GM23248 (cell line): ENCODE measurements at regions not wholly inside any gene's neighbourhood (a gene's known extent, or its start where the extent isn't known, plus 50 kb on each side); places are given as distances from the start of the nearest gene placed in this dataset.

Experiments
- DNase-seq: peaks from one replicate; pipeline ENCODE4 v3.0.0-alpha.2; 2015
- H2AFZ ChIP-seq: fragments of 200-600 bp; sonication (generic); 2 replicates; pipeline ENCODE4 v1.6.1; 2016; ENCODE audit warnings: antibody characterized with exemption
- H3F3A ChIP-seq: fragments of 200-600 bp; sonication (generic); 2 replicates; pipeline ENCODE4 v1.6.1; 2016; ENCODE audit warnings: mild to moderate bottlenecking, antibody characterized with exemption, mixed run types; ENCODE audit not compliant: insufficient read depth
- H3K27ac ChIP-seq: fragments of 200-600 bp; sonication (generic); 2 replicates; pipeline ENCODE4 v1.5.1; 2016; ENCODE audit warnings: mild to moderate bottlenecking
- H3K27me3 ChIP-seq: fragments of 200-600 bp; sonication (generic); replicated peaks from 2 replicates; pipeline ENCODE4 v1.6.1; 2016; ENCODE audit warnings: mild to moderate bottlenecking; ENCODE audit not compliant: insufficient read depth
- H3K36me3 ChIP-seq: fragments of 200-600 bp; sonication (generic); 2 replicates; pipeline ENCODE4 v1.6.1; 2016; ENCODE audit warnings: low read depth, mild to moderate bottlenecking
- H3K4me1 ChIP-seq: fragments of 200-600 bp; sonication (generic); 2 replicates; pipeline ENCODE4 v1.6.1; 2016; ENCODE audit warnings: mild to moderate bottlenecking; ENCODE audit not compliant: insufficient read depth
- H3K4me2 ChIP-seq: fragments of 200-600 bp; sonication (generic); one replicate; pipeline ENCODE4 v1.6.1; 2016; ENCODE audit warnings: mild to moderate bottlenecking; ENCODE audit not compliant: unreplicated experiment
- H3K4me3 ChIP-seq: fragments of 200-600 bp; sonication (generic); 2 replicates; pipeline ENCODE4 v1.5.1; 2016; ENCODE audit warnings: mild to moderate bottlenecking
- H3K79me2 ChIP-seq: fragments of 200-600 bp; sonication (generic); 2 replicates; pipeline ENCODE4 v1.6.1; 2016; ENCODE audit warnings: mild to moderate bottlenecking; ENCODE audit not compliant: insufficient read depth
- H3K9ac ChIP-seq: fragments of 200-600 bp; sonication (generic); 2 replicates; pipeline ENCODE4 v1.6.1; 2016; ENCODE audit warnings: mild to moderate bottlenecking
- H3K9me2 ChIP-seq: fragments of 200-600 bp; sonication (generic); 2 replicates; pipeline ENCODE4 v1.6.1; 2016; ENCODE audit warnings: mixed run types, mild to moderate bottlenecking, moderate library complexity; ENCODE audit not compliant: insufficient read depth
- H3K9me3 ChIP-seq: fragments of 200-600 bp; sonication (generic); one replicate; pipeline ENCODE4 v1.6.1; 2017; ENCODE audit warnings: low read depth
- H4K20me1 ChIP-seq: fragments of 200-600 bp; sonication (generic); 2 replicates; pipeline ENCODE4 v1.6.0; 2016; ENCODE audit not compliant: insufficient read depth
- EZH2 ChIP-seq: fragments of 200-600 bp; sonication (generic); IDR thresholded peaks from 2 replicates; pipeline ENCODE4 v1.6.1; 2018; ENCODE audit warnings: antibody characterized with exemption, mild to moderate bottlenecking; ENCODE audit not compliant: insufficient read depth, poor library complexity, severe bottlenecking
- EZH2phosphoT487 ChIP-seq: fragments of 200-600 bp; sonication (generic); IDR thresholded peaks from 2 replicates; pipeline ENCODE4 v1.6.1; 2018; ENCODE audit warnings: antibody characterized with exemption, moderate library complexity, mild to moderate bottlenecking, low read depth; ENCODE audit not compliant: insufficient read depth
- WGBS, 2 experiments: methylation state at CpG; one replicate each; pipeline ENCODE4 v1.1.6; 2015 to 2017; ENCODE audit warnings: low lambda C conversion rate in 2 of 2, low coverage in 1 of 2; ENCODE audit errors: missing lambda C conversion rate in 2 of 2; 5-methylcytosine and 5-hydroxymethylcytosine counted together
- in situ Hi-C: fragments of 300-500 bp; cut with MboI; formaldehyde crosslinking; loops from 2 replicates; pipeline ENCODE4 v1.15.0; 2020

DNA sequence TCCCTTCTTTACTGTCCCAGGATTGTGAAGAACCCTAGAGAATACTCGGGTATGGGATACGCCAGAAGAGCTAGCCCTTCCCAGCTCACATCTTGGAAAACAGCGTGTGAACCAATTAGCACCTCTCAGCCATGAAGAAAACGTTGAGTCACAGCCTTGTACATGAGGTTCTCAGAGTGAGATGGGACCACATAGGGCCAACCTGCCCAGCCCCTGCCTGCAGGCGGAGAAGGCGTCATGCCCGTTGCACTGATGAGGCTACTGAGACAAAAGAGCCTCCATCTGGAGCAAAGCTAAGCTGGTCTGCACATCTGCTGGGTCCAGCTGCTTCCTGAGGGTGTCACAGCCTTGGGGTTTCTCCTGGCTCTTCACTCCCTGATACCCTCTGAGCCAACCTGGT lies 92.2 kb downstream of the LBH start:
- no peaks in the 10 kb centered on the region for H3K27me3 ChIP-seq
- no peak for TF ChIP-seq EZH2
- no peak for TF ChIP-seq EZH2phosphoT487
- H3K9me3 ChIP-seq, result no peaks in the 10 kb centered on the region
- no peaks in the 10 kb centered on the region for H3K4me1 ChIP-seq
- no peak overlapping the region for H3K4me3 ChIP-seq
- WGBS, 2 experiments, result 81 to 84% methylated on average over 7 of the region's 7 CpGs
- DNase-seq, result no peak
- no peaks in the 10 kb centered on the region for H3K36me3 ChIP-seq
- H2AFZ ChIP-seq, result no peak overlapping the region
- no peak overlapping the region for H3K27ac ChIP-seq
- H3K9me2 ChIP-seq, result no peaks in the 10 kb centered on the region
- in situ Hi-C loops, result no loop called here
- H3K4me2 ChIP-seq, result no peak overlapping the region
- no peak overlapping the region for H3K9ac ChIP-seq
- no peaks in the 10 kb centered on the region for H3F3A ChIP-seq
- H4K20me1 ChIP-seq, result no peaks in the 10 kb centered on the region
- no peaks in the 10 kb centered on the region for H3K79me2 ChIP-seq

DNA sequence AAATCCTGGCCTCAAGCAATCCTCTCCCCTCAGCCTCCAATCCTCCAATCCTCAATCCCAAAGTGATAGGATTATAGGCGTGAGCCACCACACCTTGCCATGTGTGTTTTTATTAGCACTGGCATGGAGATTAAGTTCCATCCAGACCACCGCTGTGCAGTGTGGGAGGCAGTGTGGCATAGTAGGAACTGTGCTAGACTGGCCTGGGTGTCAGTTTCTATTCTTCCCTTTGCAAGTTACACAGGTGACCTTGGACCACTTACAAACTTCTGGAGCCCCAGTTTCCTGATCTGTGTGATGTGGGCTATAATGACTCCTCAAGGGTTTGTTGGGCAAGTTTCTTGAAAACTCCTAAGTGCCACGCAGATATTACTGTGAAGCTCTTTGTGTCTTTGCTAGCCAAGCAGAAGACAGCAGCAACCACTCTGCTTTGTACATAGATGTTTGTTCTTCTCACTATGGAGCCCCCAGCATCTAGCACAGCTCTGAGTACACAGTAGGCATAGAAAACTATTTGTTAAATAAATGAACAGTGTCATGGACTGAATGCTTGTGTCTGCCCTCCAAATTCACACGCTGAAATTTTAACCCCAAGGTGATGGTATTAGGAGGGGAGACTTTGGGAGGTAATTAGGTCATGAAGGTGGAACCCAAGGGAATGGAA lies 93.0 kb downstream of the LBH start:
- Histone ChIP-seq H3K27ac (no peak overlapping the region), H3K36me3 (no peaks in the 10 kb centered on the region)

DNA sequence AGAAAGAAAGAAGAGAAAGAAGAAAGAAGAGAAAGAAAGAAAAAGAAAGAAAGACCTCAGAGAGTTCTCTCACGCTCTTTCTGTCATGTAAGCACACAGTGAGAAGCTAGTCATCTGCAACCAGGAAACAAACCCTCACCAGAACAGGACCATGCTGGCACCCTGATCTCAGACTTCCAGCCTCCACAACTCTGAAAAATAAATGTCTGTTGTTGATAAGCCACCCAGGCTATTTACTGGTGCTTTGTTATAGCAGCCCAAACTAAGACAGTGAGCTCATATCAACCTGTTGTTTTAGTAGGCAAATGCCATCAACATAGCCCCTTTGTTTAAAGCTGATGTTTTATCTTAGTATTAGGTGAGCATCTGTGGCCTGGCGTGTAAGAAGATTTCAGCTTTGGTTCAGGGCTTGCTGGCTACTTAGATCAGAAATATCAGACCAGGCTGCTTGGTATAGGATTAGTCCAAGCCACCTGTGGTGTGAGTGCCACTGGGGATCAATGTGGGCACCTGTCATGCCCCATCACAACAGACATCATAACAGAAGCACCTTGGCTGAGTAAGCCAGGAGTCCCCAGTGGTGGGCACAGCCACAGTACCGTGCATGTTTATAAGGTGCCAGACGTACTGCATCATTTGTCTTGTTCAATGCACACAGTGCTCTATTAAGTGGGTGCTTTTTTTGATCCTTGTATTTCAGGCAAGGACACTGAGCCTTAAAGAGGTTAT lies 94.4 kb downstream of the LBH start:
- no peaks in the 10 kb centered on the region for H3K9me3 ChIP-seq
- H3K79me2 ChIP-seq, result no peaks in the 10 kb centered on the region
- no peak overlapping the region for H3K4me2 ChIP-seq
- no peak overlapping the region for H3K4me3 ChIP-seq
- H3K36me3 ChIP-seq, result no peaks in the 10 kb centered on the region
- no peaks in the 10 kb centered on the region for H3K4me1 ChIP-seq
- H3F3A ChIP-seq, result no peaks in the 10 kb centered on the region
- no peaks in the 10 kb centered on the region for H3K27me3 ChIP-seq
- H4K20me1 ChIP-seq, result no peaks in the 10 kb centered on the region
- in situ Hi-C loops, result no loop called here
- 82 to 87% methylated on average over 4 of the region's 4 CpGs for WGBS, 2 experiments
- H2AFZ ChIP-seq, result no peak overlapping the region
- H3K9ac ChIP-seq, result no peak overlapping the region
- no peak for DNase-seq
- no peaks in the 10 kb centered on the region for H3K9me2 ChIP-seq
- H3K27ac ChIP-seq, result no peak overlapping the region
- no peak for TF ChIP-seq EZH2phosphoT487
- TF ChIP-seq EZH2, result no peak

More for the DNA sequence above, 93.0 kb downstream of the LBH start:
- no peaks in the 10 kb centered on the region for H3K9me3 ChIP-seq
- no peaks in the 10 kb centered on the region for H3F3A ChIP-seq
- no peak overlapping the region for H3K9ac ChIP-seq
- WGBS, 2 experiments, result 85 to 88% methylated on average over 4 of the region's 4 CpGs
- DNase-seq, result no peak
- no peaks in the 10 kb centered on the region for H3K4me1 ChIP-seq
- H3K4me2 ChIP-seq, result no peak overlapping the region
- no peaks in the 10 kb centered on the region for H4K20me1 ChIP-seq
- H3K79me2 ChIP-seq, result no peaks in the 10 kb centered on the region
- no peaks in the 10 kb centered on the region for H3K9me2 ChIP-seq
- H2AFZ ChIP-seq, result no peak overlapping the region
- no peak overlapping the region for H3K4me3 ChIP-seq
- in situ Hi-C loops, result no loop called here
- no peaks in the 10 kb centered on the region for H3K27me3 ChIP-seq
- TF ChIP-seq EZH2 (no peak), EZH2phosphoT487 (no peak)

DNA sequence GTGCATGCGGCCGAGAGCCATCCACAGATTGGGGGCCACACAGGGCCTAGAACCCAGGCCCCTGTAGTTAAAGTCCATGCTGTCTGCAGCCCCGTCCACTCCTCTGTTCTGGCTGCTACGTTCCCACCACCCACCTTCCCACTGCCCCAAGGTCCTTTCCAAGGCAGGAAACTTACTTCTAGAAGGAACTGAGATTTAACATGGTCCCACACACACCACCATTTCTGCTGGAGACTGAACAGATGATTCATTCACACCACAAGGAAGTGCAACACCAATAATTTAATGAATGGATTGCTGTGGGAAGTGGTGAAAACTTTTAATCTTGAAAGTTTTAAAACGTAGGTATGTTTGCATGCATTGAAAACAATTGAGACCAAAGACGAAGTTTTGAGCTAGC lies 95.2 kb downstream of the LBH start:
- WGBS, 2 experiments, result 69 to 71% methylated on average over 6 of the region's 6 CpGs
- Histone ChIP-seq H3K9me3 (no peaks in the 10 kb centered on the region), H3K4me2 (no peak overlapping the region), H3K9ac (no peak overlapping the region), H4K20me1 (no peaks in the 10 kb centered on the region), H3K9me2 (no peaks in the 10 kb centered on the region), H3K27ac (no peak overlapping the region), H3K79me2 (no peaks in the 10 kb centered on the region), H3K27me3 (no peaks in the 10 kb centered on the region), H3K36me3 (no peaks in the 10 kb centered on the region), H3K4me3 (no peak overlapping the region), H2AFZ (no peak overlapping the region), H3K4me1 (no peaks in the 10 kb centered on the region), H3F3A (no peaks in the 10 kb centered on the region)
- no peak for TF ChIP-seq EZH2phosphoT487
- TF ChIP-seq EZH2, result no peak
- DNase-seq, result no peak
- in situ Hi-C loops, result no loop called here
